ENCODE measurements at regions not wholly inside any gene's neighbourhood (a gene's known extent, or its start where the extent isn't known, plus 50 kb on each side); places are given as distances from the start of the nearest gene placed in this dataset.

GRCh38 chrX:113330416-113330815, 489.8 kb upstream of the AMOT start:
- Mint-ChIP-seq H3K27ac (no peak overlapping the region), H3K4me1 (no peaks in the 10 kb centered on the region), H3K4me3 (no peak overlapping the region), H3K36me3 (no peaks in the 10 kb centered on the region), H3K9me3 (peaks cover 2% of the 10 kb centered on the region), H3K27me3 (no peaks in the 10 kb centered on the region)
- no peak for DNase-seq
- CTCF ChIA-PET: no interaction called here

- CTCF ChIA-PET: no interaction called here
- DNase-seq: no peak
- Mint-ChIP-seq H3K4me1 (no peaks in the 10 kb centered on the region), H3K4me3 (no peak overlapping the region), H3K36me3 (no peaks in the 10 kb centered on the region), H3K27ac (no peak overlapping the region), H3K9me3 (peaks cover 3% of the 10 kb centered on the region), H3K27me3 (no peaks in the 10 kb centered on the region)
Observed at GRCh38 chrX:113315927-113316326, 475.3 kb upstream of the AMOT start.

GRCh38 chrX:113305496-113305895, 464.9 kb upstream of the AMOT start:
- no peak for DNase-seq
- Mint-ChIP-seq H3K27me3 (no peaks in the 10 kb centered on the region), H3K36me3 (no peaks in the 10 kb centered on the region), H3K27ac (no peak overlapping the region), H3K4me3 (no peak overlapping the region), H3K4me1 (no peaks in the 10 kb centered on the region), H3K9me3 (peaks cover 2% of the 10 kb centered on the region)
- CTCF ChIA-PET: no interaction called here

DNA sequence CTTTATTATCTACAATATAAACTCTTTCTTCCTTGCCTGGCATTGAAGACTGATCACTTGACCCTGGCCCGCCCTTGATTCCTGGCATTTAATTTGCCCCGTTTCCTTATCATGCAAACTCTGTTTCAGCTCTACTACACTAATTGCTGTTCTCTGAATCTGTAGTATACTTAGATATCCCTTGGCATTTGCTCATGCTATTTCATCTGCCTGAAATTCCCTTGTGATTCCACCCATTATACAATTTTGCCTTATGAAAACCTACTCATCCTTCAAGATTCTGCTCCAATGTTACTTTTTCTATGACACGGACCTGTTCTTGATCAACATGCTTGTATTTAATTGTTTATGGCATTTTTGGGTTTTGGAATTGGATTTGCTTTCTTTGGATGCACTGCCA, 459.9 kb upstream of the AMOT start:
- Mint-ChIP-seq H3K27ac (no peak overlapping the region), H3K27me3 (no peaks in the 10 kb centered on the region), H3K36me3 (no peaks in the 10 kb centered on the region)

DNA sequence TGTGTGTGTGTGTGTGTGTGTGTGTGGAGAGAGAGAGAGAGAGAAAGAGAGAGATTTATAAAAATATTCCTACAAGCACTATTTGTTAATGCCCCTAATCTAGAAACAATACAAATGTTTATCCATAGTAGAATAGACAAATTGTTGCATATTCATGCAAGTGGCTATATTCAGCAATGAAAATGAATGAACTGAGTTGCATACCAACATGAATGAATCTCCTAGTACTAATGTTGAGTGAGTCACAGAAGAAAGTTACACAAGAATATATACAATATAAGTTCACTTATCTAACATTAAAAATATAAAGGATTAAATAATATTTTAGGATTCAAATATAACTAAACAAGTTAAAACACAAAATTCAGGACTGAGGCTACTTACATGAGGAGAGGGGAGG, 456.8 kb upstream of the AMOT start:
- Mint-ChIP-seq H3K27ac (no peak overlapping the region), H3K4me1 (no peaks in the 10 kb centered on the region), H3K9me3 (peaks cover 15% of the 10 kb centered on the region), H3K36me3 (no peaks in the 10 kb centered on the region), H3K4me3 (no peak overlapping the region), H3K27me3 (no peaks in the 10 kb centered on the region)
- no peak for DNase-seq
- CTCF ChIA-PET: no interaction called here

More for the DNA sequence above, 459.9 kb upstream of the AMOT start:
- Mint-ChIP-seq H3K4me1 (no peaks in the 10 kb centered on the region), H3K4me3 (no peak overlapping the region), H3K9me3 (peaks cover 15% of the 10 kb centered on the region)
- no peak for DNase-seq
- CTCF ChIA-PET: no interaction called here

- CTCF ChIA-PET: no interaction called here
- H3K27ac Mint-ChIP-seq: no peak overlapping the region
- no peak overlapping the region for H3K4me3 Mint-ChIP-seq
- H3K36me3 Mint-ChIP-seq: no peaks in the 10 kb centered on the region
- no peak for DNase-seq
- H3K4me1 Mint-ChIP-seq: no peaks in the 10 kb centered on the region
- no peaks in the 10 kb centered on the region for H3K9me3 Mint-ChIP-seq
- no peaks in the 10 kb centered on the region for H3K27me3 Mint-ChIP-seq
Observed at GRCh38 chrX:113289503-113289902, 448.9 kb upstream of the AMOT start.

DNA sequence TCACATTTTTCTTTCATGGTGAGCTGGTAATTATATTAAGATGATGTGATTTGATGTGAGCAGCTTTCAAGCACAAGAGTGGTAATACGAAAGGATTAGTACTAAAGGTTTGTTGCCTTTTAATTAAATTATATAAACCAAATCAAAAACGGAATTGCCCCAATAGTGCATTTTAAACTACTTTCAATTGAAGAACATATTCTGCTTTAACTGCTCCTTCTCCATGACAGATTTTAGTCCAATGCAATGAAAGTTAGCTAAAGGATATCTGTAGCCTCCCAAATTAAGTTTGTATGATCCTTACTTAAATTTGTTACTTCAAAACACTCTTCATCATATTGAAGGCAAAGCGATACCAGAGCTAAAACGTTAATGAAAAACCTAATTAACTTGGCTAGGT, 447.1 kb upstream of the AMOT start:
- Mint-ChIP-seq H3K27me3 (no peaks in the 10 kb centered on the region), H3K36me3 (no peaks in the 10 kb centered on the region), H3K4me1 (no peaks in the 10 kb centered on the region), H3K27ac (no peak overlapping the region), H3K9me3 (no peaks in the 10 kb centered on the region), H3K4me3 (no peak overlapping the region)
- CTCF ChIA-PET: no interaction called here
- DNase-seq: no peak

DNA sequence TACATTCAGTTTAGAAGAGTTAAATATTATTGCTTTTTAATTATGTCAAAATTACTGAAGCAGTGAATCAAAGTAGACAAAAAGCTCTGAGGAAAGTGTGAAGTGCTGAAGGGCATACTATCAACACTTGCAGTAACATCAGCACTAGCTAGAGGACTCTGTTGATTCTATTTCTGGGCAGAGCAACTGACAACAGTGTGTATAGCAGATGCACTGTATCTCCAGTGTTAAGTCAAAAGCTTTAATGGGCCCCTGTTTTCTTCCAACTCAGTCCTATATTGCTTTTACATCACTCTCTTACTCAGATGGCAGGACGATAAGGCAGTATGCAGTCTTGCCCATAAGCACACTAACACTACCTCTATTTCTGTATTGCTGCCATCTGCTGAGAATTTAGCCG, 435.2 kb upstream of the AMOT start:
- CTCF ChIA-PET: no interaction called here
- no peak overlapping the region for H3K27ac Mint-ChIP-seq
- H3K36me3 Mint-ChIP-seq: no peaks in the 10 kb centered on the region
- H3K27me3 Mint-ChIP-seq: no peaks in the 10 kb centered on the region
- no peaks in the 10 kb centered on the region for H3K4me1 Mint-ChIP-seq
- DNase-seq: no peak
- H3K4me3 Mint-ChIP-seq: no peak overlapping the region
- H3K9me3 Mint-ChIP-seq: peaks cover 4% of the 10 kb centered on the region

- Mint-ChIP-seq H3K27me3 (no peaks in the 10 kb centered on the region), H3K36me3 (no peaks in the 10 kb centered on the region), H3K9me3 (peaks cover 4% of the 10 kb centered on the region), H3K27ac (no peak overlapping the region), H3K4me1 (no peaks in the 10 kb centered on the region), H3K4me3 (no peak overlapping the region)
- CTCF ChIA-PET: no interaction called here
- no peak for DNase-seq
Observed at GRCh38 chrX:113274791-113275190, 434.2 kb upstream of the AMOT start.

- Mint-ChIP-seq H3K4me1 (no peaks in the 10 kb centered on the region), H3K4me3 (no peak overlapping the region), H3K36me3 (no peaks in the 10 kb centered on the region), H3K9me3 (peaks cover 4% of the 10 kb centered on the region), H3K27me3 (no peaks in the 10 kb centered on the region), H3K27ac (no peak overlapping the region)
- no peak for DNase-seq
- CTCF ChIA-PET: no interaction called here
Observed at GRCh38 chrX:113274345-113274744, 433.7 kb upstream of the AMOT start.

DNA sequence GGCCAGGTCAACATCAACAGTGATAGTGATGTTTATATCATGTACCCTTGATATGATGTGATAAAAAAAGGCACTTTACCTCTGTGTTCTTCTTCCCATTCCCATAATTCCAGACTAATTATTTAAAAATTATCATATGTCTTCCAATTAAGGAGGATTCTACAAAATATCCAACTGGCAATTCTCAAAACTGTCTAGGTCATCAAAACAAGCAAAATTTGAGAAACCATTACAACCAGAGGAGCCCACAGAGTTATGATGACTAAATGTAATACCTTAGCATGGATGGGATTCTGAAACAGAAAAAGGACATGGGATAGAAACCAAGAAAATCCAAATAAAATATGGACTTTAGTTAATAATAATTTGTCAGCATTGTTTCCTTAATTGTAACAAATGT, 428.6 kb upstream of the AMOT start:
- CTCF ChIA-PET: no interaction called here
- Mint-ChIP-seq H3K36me3 (no peaks in the 10 kb centered on the region), H3K27ac (no peak overlapping the region), H3K4me1 (no peaks in the 10 kb centered on the region), H3K27me3 (no peaks in the 10 kb centered on the region), H3K4me3 (no peak overlapping the region), H3K9me3 (no peaks in the 10 kb centered on the region)
- no peak for DNase-seq

DNA sequence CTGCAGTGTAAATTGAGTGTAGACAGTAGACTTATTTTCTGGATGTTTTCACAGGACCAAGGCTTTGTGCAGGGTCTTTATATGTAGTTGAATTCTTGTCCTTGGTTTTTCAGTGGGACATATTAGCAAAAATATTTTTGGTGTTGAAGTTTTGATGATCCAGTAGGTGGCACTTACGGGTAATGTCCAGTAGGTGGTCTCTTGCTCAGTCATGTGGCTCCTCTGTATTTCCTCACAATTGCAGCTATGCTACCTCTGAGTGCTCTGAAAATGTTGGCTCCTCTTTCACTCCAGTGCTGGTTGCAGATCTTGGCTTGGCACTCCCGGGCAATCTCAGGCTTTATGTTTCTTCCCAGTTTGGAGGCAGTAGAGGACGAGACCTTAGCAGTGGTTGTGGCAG, 419.8 kb upstream of the AMOT start:
- Mint-ChIP-seq H3K27ac (no peak overlapping the region), H3K36me3 (no peaks in the 10 kb centered on the region), H3K9me3 (no peaks in the 10 kb centered on the region), H3K27me3 (no peaks in the 10 kb centered on the region), H3K4me3 (no peak overlapping the region), H3K4me1 (no peaks in the 10 kb centered on the region)
- CTCF ChIA-PET: no interaction called here
- no peak for DNase-seq

DNA sequence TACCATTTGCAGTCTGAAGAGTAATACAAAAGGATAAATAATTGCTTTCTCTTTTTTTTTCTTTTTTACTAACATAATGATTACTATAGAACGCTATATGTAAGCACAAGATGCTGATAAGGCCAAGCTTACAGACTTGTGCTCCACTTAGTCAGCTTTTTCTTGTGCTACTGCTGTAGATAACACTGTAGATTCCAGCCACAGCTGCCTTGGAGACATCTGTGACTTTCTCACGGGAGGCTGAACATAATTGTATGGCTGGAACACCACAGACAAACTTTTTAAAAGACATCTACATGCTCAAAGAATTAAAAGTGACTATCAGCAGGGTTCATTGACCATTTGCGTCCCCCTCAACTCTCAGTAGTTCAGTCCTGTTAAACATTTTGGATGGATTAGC, 381.7 kb upstream of the AMOT start:
- peaks cover 4% of the 10 kb centered on the region for H3K9me3 Mint-ChIP-seq
- CTCF ChIA-PET: no interaction called here
- H3K27ac Mint-ChIP-seq: no peak overlapping the region
- no peaks in the 10 kb centered on the region for H3K4me1 Mint-ChIP-seq
- H3K27me3 Mint-ChIP-seq: no peaks in the 10 kb centered on the region
- DNase-seq: no peak
- H3K36me3 Mint-ChIP-seq: no peaks in the 10 kb centered on the region
- no peak overlapping the region for H3K4me3 Mint-ChIP-seq

- CTCF ChIA-PET: no interaction called here
- DNase-seq: no peak
- H3K36me3 Mint-ChIP-seq: no peaks in the 10 kb centered on the region
Observed at GRCh38 chrX:113212052-113212451, 371.4 kb upstream of the AMOT start.

DNA sequence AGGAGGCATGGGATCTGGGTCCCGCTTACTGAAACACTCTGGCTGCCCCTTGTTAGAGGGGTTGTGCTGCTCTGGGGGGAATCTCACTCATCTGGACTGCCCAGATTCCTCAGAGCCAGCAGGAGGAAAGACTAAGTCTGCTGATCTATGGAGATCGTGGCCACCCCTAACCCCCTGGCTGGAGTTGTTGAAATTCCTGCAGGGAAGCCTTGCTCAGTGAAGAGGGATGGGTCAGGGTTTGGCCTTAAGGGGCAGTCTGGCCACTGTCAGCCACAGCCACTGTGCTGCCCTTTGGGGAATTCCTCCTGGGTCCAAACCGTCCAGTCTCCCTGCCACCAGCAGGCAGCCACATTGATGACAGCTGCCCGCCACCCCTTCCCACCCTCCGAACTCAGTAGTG, 362.0 kb upstream of the AMOT start:
- no peaks in the 10 kb centered on the region for H3K4me1 Mint-ChIP-seq
- CTCF ChIA-PET: no interaction called here
- DNase-seq: no peak
- H3K27me3 Mint-ChIP-seq: no peaks in the 10 kb centered on the region
- no peaks in the 10 kb centered on the region for H3K36me3 Mint-ChIP-seq
- H3K4me3 Mint-ChIP-seq: no peak overlapping the region
- no peak overlapping the region for H3K27ac Mint-ChIP-seq
- H3K9me3 Mint-ChIP-seq: no peaks in the 10 kb centered on the region

More at GRCh38 chrX:113212052-113212451, 371.4 kb upstream of the AMOT start:
- Mint-ChIP-seq H3K9me3 (no peaks in the 10 kb centered on the region), H3K27ac (no peak overlapping the region), H3K4me1 (no peaks in the 10 kb centered on the region), H3K27me3 (no peaks in the 10 kb centered on the region), H3K4me3 (no peak overlapping the region)

DNA sequence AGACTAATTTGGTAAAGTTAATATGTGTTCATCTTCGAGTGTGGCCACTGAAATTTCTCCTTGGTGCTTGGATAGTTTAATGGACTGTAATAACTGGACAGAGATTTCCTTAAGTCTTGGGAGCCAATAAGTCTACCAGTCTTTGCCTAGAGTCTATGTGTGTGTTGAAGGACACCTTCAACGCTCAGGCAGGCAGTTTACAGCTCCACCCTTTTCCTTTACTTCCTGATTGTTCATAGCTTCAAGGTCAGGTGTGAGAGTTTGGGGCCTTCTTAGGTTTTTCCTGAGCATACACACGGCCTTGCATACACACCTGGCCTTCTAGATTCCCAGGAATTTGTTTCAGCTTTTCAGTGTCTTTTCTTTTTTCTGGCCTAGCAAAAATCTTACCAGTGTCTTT, 355.3 kb upstream of the AMOT start:
- no peaks in the 10 kb centered on the region for H3K9me3 Mint-ChIP-seq
- no peaks in the 10 kb centered on the region for H3K27me3 Mint-ChIP-seq
- no peak overlapping the region for H3K27ac Mint-ChIP-seq
- H3K4me3 Mint-ChIP-seq: no peak overlapping the region
- CTCF ChIA-PET: no interaction called here
- no peaks in the 10 kb centered on the region for H3K36me3 Mint-ChIP-seq
- DNase-seq: no peak
- no peaks in the 10 kb centered on the region for H3K4me1 Mint-ChIP-seq

Measured in activated naive CD4-positive, alpha-beta T cell treated with anti-CD3 and anti-CD28 coated beads, Interleukin-2, amount 10 ng/mL, durations not matched to agents 7 days and 5 days (primary cell).